Suprapubic skin (tissue), 4 donors: ENCODE measurements at regions not wholly inside any gene's neighbourhood (a gene's known extent, or its start where the extent isn't known, plus 50 kb on each side); places are given as distances from the start of the nearest gene placed in this dataset.

ENCODE experiments used
- EP300 ChIP-seq: sonication (generic); formaldehyde crosslinking; IDR thresholded peaks from one replicate; pipeline ENCODE4 v1.6.1; 2017; ENCODE audit warnings: antibody characterized with exemption
- POLR2A ChIP-seq, 2 donors: fragments of 450-650 bp; IDR thresholded peaks; one replicate each; pipeline ENCODE4 v1.6.1; 2017; ENCODE audit warnings: antibody characterized with exemption in 2 of 2, mild to moderate bottlenecking in 2 of 2, moderate library complexity in 2 of 2
- POLR2AphosphoS5 ChIP-seq, 3 donors: sonication (generic); formaldehyde crosslinking; IDR thresholded peaks; one replicate each; pipeline ENCODE4 v1.6.1; 2017; ENCODE audit warnings: antibody characterized with exemption in 3 of 3
- TF ChIP-seq, protein P1 (sequence below), 2 donors: fragments of 200-600 bp in 1 of 2; fragments of 450-650 bp in 1 of 2; sonication (generic) in 1 of 2; IDR thresholded peaks; one replicate each; pipeline ENCODE4 v1.5.1; 2016 to 2019; ENCODE audit warnings: antibody characterized with exemption in 2 of 2, mild to moderate bottlenecking in 1 of 2, moderate library complexity in 1 of 2

- TF ChIP-seq POLR2A (IDR thresholded peaks at IDR 0.05) = no peak
- TF ChIP-seq, protein P1, sequence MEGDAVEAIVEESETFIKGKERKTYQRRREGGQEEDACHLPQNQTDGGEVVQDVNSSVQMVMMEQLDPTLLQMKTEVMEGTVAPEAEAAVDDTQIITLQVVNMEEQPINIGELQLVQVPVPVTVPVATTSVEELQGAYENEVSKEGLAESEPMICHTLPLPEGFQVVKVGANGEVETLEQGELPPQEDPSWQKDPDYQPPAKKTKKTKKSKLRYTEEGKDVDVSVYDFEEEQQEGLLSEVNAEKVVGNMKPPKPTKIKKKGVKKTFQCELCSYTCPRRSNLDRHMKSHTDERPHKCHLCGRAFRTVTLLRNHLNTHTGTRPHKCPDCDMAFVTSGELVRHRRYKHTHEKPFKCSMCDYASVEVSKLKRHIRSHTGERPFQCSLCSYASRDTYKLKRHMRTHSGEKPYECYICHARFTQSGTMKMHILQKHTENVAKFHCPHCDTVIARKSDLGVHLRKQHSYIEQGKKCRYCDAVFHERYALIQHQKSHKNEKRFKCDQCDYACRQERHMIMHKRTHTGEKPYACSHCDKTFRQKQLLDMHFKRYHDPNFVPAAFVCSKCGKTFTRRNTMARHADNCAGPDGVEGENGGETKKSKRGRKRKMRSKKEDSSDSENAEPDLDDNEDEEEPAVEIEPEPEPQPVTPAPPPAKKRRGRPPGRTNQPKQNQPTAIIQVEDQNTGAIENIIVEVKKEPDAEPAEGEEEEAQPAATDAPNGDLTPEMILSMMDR (IDR thresholded peaks at IDR 0.05) = no peak
- TF ChIP-seq POLR2AphosphoS5 (IDR thresholded peaks at IDR 0.05) = no peak
- no peak for TF ChIP-seq EP300
Measured at GRCh38 chr6:10071631-10072220, 343.1 kb downstream of the TFAP2A start.
